GM12875 (cell line): ENCODE measurements at regions not wholly inside any gene's neighbourhood (a gene's known extent, or its start where the extent isn't known, plus 50 kb on each side); places are given as distances from the start of the nearest gene placed in this dataset.

Source experiments
- H3K4me3 ChIP-seq: one replicate; pipeline ENCODE4 v1.5.1; 2011; ENCODE audit warnings: low read depth, low read length, control low read depth
- TF ChIP-seq, protein P1 (sequence below): IDR thresholded peaks from 2 replicates; pipeline ENCODE4 v1.5.1; 2011; ENCODE audit warnings: low read depth, mild to moderate bottlenecking, control low read depth, inconsistent platforms, low read length, moderate library complexity, borderline replicate concordance; ENCODE audit not compliant: insufficient read depth

DNA sequence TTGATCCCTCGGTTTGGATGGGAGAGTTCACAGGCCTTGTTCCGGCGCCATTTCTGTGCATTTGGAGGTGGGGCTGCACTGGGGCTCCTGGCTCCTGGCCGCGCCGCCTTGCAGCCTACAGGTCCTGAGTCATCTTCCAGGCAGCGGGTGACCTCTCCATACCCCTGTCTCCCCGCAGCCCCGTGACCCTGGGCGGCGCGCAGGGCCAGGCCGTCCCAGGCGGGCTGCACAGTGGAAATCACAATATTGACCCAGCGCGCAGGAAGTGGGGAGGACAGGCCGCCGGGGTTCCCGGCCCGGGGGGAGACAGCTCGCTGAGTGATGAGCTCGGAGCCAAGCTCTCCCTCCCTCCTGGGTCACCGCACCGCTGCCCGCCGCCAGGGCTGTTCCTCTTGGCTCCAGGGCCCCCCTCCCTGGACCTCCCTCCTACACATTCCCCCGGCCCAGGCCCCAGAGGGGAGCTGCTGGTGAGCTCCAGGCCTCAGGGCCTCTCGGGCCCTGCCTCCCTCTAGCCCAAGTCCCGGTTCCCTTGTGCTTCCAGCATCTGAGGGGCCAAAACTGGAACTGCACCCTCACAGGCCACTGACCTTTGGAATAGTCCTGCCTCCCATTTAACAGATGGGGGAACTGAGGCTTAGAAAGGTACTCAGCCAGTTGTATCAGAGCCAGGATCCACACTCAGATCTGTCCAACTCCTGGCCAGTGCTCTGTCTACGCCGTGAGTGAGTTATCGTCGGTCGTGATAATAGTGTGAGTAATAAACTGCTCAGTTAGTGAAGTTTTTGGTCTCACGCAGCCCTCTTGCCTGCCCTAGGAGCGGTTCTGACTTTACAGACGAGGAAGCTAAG lies 142.9 kb upstream of the WNT4 start:
- TF ChIP-seq, protein P1, sequence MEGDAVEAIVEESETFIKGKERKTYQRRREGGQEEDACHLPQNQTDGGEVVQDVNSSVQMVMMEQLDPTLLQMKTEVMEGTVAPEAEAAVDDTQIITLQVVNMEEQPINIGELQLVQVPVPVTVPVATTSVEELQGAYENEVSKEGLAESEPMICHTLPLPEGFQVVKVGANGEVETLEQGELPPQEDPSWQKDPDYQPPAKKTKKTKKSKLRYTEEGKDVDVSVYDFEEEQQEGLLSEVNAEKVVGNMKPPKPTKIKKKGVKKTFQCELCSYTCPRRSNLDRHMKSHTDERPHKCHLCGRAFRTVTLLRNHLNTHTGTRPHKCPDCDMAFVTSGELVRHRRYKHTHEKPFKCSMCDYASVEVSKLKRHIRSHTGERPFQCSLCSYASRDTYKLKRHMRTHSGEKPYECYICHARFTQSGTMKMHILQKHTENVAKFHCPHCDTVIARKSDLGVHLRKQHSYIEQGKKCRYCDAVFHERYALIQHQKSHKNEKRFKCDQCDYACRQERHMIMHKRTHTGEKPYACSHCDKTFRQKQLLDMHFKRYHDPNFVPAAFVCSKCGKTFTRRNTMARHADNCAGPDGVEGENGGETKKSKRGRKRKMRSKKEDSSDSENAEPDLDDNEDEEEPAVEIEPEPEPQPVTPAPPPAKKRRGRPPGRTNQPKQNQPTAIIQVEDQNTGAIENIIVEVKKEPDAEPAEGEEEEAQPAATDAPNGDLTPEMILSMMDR, result no peak
- H3K4me3 ChIP-seq, result no peak overlapping the region

DNA sequence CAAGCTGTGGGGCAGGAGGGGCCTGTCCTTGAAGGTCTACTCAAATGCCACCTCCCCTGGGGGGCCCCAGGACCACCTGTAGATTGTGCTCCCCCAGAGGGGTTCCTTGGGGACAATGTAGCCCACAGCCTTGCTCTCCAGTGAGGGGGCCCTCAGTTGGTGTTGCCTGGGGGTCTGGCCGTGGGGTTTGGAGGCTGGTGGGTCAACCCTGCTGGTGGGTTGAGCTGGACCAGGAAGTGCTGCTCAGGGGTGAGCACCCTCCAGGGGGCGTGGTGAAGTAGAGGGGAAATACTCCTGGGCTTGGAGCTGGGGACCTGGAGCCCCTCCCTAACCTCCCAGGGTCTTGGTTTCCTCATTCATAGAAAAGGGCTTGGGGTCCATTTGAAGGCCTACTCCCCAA lies 143.6 kb upstream of the WNT4 start:
- TF ChIP-seq, protein P1, result no peak

DNA sequence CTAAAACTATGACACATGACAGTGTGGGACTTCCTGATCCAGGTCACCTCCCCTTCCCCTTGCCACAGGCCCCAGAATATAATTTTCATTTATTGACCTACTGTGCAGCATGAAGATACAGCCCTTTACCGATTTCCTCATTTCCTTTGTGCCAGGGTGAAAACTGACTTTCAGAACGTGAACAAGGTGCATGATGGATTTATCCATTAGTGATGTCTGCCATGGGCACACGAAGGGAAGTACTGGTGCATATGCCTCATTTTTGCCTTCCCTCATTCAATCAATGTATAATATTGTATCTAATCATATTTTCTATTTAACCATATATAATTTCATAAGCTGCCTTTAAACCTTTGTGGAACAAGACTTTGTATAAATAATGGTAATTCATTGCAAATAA lies 144.4 kb upstream of the WNT4 start:
- TF ChIP-seq, protein P1, result no peak
- no peak overlapping the region for H3K4me3 ChIP-seq

More for the DNA sequence above, 143.6 kb upstream of the WNT4 start:
- H3K4me3 ChIP-seq, result no peak overlapping the region

DNA sequence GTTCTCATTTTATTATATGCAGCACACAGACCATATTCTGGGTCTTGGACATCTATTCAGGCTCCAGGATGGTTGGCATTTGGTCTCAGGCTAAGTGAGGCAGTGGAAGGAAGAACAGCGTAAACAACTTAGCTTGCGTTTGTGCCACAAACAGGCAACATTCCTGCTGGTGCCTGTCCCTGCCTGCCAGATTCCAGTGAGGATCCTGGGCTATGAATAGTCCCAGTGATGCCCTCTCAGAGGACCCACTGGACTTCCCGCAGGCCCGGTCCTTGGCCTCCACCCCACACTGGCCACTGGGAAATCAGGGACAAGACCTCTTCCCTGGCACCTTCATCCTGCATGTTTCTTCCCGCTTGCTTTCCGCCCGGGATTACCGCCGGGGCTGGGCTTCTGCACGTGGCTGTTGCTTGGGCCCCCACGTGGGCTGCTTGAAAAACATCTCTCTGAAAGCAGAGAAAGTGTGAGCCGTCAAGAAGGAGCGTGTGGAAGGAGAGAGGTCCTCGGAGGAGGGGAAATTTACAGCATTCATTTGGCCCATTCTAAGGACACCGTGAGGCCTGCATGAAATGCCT lies 145.1 kb upstream of the WNT4 start:
- no peak overlapping the region for H3K4me3 ChIP-seq
- TF ChIP-seq, protein P1, result no peak

DNA sequence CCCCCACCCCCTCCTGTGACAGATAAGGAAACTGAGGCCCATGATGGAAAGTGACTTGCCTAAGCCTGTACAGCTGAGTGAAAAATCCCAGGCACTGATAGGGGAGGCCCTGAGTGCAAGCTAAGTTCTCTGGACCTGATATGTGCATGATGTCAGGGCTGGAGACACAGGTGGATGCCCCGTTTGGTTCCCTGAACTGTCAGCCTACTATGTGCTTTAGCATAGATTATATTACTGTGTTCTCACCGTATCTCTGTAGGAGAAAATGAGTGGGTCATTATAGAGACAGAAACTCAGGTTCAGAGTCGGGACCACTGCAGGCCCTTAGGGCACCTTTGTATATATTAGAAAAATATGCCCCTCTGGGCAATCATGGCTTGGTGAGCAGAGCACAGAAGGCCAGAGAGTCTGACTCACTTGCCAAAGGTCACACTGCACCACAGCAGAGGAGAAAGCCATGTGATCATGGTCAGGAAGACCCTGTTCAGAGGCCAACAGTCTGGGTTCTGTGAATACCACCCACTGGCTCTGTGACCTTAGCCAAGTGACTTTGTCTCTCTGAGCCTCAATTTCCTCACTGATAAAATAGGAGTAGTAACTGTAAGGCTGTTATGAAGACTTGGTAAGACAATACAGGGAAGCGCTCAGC lies 145.8 kb upstream of the WNT4 start:
- TF ChIP-seq, protein P1, result no peak
- H3K4me3 ChIP-seq, result no peak overlapping the region

DNA sequence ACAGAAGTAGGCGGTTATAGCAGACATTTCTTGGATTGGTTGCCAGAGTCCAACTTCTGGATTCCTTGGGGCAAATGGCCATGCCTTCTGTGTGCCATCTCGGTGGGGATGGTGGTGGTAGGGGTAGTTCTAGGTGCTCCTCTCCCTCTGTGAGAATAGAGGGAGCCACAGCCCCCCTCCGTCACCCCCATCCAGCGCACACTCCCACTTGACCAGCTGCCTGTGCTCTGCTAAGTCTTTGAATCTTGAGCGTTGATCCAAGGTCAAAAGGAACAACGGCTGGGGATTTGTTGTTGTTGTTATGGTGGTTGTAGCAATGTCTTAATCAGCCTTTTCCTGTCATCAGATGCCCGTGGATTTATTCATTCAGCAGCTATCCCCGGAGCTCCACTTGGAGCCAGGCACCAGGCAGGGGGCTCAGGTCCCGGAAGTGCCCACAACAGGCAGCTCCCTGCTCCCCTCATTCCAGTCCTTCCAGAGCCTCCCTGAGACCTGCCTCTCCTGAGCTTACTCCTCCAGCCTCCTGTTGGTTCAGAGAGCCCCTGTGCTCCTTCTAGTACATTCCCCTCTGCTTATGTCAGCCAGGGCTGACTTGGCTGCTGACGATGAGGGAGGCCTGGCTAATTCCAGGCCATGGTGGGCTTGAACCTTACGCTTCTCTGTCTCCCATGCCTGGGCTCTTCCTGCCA lies 146.6 kb upstream of the WNT4 start:
- TF ChIP-seq, protein P1, result no peak
- no peak overlapping the region for H3K4me3 ChIP-seq
